Fibroblast of gingiva (primary cell): ENCODE measurements at regions not wholly inside any gene's neighbourhood (a gene's known extent, or its start where the extent isn't known, plus 50 kb on each side); places are given as distances from the start of the nearest gene placed in this dataset.
"Not testable (repeated sequence)": the region's sequence is repeated elsewhere in the genome, so short reads cannot be mapped to it uniquely, and the experiment has no call there.

ENCODE experiments used
- DNase-seq: peaks from one replicate; pipeline ENCODE4 v3.0.0-alpha.2; 2011; ENCODE audit warnings: low read depth

- no peak for DNase-seq
Measured at GRCh38 chr9:80540387-80540786, 968.6 kb downstream of the TLE4 start.

- no peak for DNase-seq
Measured at GRCh38 chr9:80538976-80539375, 967.2 kb downstream of the TLE4 start.

GRCh38 chr9:80522465-80522864 lies 950.7 kb downstream of the TLE4 start:
- DNase-seq: no peak

DNA sequence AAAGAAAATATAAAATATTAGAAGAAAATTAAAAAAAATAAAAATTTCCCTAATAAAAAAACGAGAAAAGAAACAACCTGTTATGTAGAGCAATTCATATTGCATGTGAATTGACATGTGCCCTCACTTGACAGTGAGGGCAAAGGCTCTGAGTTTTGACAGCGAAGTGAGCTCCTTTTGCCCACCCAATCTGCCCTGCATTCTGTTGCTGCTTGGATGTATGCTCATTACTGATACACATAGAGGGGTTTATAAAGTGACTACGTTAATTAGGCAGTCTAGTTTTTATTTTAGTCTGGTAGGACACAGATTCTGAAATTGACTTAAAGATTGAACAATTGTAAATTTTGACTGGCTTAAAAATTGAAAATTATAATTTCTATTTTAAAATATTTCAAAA lies 949.4 kb downstream of the TLE4 start:
- DNase-seq: no peak

GRCh38 chr9:80520231-80520630 lies 948.5 kb downstream of the TLE4 start:
- DNase-seq: no peak

DNA sequence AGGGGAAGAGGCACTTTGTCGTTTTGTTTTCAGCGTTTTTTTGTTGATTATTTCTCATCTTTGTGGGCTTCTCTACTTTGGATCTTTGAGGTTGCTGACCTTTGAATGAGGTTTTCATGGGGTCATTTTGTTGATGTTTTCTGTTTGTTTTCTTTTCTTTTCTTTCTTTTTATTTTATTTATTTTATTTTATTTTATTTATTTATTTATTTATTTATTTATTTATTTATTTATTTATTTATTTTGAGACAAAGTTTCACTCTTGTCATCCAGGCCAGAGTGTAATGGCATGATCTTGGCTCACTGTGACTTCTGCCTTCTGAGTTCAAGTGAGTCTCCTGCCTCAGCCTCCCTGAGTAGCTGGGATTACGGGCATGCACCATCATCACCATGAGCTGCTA lies 946.7 kb downstream of the TLE4 start:
- DNase-seq: no peak

DNA sequence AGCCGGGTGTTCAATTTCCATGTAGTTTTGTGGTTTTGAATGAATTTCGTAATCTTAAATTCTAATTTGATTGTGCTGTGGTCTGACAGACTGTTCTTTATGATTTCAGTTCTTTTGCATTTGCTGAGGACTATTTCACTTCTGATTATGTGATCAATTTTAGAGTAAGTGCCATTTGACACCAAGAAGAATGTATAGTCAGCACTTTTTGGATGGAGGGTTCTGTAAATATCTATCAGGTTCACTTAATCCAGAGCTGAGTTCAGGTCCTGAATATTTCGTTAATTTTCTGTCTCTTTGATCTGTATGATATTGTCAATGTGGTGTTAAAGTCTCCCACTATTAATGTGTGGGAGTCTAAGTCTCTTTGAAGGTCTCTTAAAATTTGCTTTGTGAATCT lies 944.9 kb downstream of the TLE4 start:
- no peak for DNase-seq

GRCh38 chr9:80509358-80509757 lies 937.6 kb downstream of the TLE4 start:
- no peak for DNase-seq

DNA sequence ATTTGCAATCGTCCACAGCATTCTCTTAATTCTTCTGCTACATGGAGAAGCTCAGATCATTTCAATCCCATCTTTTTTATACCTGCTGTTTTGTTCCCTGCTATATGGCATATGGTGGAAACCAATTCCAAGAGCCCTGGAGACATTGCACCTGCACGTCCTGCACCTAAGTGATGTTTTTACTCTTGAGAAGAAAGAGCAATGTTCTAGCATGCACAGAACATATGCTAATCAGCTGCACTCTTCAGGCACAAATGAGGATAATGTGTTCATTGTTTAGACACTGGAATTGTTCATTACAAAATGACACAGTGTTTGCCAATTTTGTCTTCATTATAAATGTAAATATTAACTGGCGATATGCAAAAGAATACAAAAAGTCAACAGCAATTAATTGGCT lies 935.8 kb downstream of the TLE4 start:
- no peak for DNase-seq

DNA sequence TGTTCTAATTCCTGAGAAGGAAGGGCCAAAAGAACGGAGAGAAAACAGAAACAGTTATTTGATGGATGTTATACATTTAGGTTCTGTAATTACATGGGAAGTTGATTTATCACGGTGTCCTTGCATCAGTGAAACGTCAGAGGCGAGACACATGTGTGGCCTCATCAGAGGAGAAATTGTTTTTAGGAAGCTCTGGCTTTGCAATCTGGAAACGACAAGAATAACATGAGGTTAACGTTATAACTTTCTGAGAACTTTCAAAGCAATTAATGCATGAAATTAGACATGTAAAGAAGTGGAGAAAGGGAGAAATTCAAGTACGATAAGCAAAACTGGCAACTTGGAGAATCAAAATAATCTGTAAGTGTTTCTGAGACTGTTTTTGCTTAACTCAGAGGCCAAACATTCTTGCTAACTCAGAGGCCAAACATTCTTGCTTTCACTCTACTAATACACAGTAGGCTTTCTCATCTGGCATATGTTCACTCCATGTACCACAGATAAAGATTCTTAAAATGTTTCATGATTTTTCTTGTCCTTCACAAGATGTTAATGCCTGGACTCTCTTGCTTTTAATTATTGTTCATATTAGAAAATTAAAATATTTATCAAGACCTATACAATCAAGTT lies 933.0 kb downstream of the TLE4 start:
- DNase-seq: peak; percentile 19

DNA sequence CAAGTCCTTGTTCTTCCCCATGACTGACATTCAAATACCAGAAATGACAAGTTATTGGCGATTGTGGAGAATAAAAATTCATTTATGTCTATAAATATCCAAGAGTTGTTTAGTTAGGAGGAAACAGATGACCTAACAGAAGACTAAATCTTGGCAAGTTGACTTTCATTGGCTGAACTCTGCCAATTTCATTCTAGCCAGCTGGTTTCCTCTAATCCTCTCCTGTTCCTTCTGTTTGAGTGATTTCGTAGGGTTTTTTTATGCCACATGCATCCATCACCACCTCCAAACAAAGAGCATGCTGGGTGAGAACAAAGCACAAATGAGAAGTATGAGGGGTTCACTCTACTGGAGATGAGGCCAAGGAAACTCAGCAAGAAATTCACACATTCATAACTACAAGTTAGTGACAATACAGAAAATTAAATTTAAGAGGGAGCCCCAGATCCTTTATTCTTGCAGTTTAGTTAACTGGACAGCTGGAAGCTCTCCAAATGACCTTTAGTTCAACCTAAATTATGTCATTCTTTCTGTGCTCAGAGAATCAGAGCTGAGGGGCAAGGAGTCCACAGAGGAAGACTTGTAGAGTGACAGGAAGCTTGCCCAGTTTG lies 932.0 kb downstream of the TLE4 start:
- no peak for DNase-seq

DNA sequence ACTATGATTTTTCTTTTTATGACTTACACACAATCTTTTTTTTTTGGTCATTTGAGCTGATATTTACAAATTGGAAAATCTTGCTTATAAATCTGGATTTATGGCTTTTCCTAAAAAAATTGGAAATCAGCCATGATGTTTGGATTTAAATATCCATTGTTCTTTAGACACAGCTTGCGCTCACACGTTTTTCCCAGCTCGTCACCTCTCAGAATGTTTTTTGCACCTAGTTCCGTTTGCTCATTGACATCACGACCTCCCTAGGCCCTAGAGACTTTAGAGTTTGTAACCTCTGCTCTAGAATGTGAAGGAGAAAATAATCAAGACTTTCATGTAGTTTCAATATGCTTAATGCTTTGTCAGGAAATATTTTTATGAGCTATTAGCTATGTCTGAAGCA lies 930.5 kb downstream of the TLE4 start:
- DNase-seq: no peak

DNA sequence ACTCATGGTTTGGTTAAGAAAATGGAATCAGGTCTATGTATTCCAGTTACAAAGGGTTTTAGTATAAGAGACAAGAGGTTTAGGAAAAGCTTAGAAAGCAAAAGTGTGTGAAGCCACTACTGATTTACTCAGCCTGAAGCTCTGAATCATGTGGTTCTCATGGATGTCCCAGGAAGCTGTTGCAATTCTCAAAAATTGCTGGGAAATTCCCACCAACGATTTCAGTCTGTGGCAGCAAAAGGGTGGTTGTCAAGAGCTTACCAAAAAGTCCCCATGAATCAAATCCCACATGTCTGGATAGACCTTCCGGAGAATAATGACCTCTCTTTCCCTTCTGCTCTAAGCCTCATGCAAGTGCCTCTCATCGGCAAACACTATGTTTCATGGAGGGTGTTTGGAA lies 929.9 kb downstream of the TLE4 start:
- peak; percentile 13 for DNase-seq

DNA sequence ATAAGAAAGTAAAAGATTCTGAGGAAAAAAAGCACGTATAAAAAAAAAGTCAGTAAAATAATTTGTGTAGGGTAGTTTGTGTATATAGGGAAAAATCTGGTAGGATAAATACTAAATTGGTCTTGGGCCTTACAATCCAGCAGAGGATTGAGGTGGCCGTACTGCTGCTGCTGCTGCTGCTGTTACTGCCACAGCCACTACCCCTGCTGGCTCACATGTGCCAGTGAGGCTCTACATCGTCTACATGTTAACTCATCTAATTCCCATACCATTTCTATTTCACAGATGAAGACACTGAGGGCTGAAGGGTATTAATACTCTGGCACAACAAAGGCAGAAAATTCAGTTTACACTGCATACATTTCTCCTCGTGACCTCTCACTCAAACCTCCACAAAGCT lies 928.5 kb downstream of the TLE4 start:
- DNase-seq: no peak

- DNase-seq: no peak
Measured at GRCh38 chr9:80498001-80498555, 926.3 kb downstream of the TLE4 start.

DNA sequence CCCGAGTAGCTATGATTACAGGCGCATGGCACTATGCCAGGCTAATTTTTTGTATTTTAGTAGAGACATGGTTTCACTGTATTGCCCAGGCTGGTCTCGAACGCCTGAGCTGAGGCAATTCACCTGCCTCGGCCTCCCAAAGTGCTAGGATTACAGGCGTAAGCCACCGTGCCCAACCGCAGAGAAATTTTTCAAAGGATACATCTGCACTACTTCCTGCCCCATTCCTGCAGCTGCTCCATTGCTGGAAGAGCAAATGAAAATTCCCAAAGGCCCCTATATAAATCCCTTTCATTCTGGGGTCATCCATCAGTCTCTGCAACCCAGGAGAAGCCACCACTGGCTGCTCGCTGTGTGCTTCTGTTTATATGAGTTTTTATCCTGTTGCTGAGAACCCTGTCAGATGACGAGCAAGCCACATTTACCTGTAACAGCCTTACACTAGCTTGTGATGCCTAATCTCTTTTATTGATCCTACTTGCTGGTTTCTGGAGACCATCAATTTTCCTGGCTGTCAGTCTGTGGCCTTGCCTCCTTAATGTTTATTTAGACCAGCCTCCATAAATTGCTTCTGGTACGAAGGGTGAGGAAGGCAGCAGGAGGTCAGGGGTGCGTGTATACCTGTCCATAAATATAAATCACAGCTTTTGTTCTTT lies 925.3 kb downstream of the TLE4 start:
- no peak for DNase-seq

DNA sequence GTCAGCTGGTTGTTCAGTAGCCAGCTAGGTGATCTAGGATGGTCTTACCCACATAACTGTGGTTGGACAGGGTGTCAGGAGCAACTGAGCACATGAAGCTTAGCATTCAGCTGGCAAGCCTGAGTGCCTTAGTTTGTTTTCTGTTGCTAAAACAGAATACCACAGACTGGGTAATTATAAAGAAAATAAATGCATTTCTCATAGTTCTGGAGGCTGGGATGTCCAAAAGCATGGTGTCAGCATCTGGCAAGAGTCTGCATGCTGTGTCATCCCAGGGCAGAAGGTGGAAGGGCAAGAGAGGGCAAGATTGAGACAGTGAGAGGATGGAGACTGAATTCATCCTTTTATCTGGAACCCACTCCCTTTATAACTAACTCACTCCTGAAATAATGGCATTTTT lies 921.5 kb downstream of the TLE4 start:
- no peak for DNase-seq

GRCh38 chr9:80492221-80492620 lies 920.5 kb downstream of the TLE4 start:
- DNase-seq: no peak

DNA sequence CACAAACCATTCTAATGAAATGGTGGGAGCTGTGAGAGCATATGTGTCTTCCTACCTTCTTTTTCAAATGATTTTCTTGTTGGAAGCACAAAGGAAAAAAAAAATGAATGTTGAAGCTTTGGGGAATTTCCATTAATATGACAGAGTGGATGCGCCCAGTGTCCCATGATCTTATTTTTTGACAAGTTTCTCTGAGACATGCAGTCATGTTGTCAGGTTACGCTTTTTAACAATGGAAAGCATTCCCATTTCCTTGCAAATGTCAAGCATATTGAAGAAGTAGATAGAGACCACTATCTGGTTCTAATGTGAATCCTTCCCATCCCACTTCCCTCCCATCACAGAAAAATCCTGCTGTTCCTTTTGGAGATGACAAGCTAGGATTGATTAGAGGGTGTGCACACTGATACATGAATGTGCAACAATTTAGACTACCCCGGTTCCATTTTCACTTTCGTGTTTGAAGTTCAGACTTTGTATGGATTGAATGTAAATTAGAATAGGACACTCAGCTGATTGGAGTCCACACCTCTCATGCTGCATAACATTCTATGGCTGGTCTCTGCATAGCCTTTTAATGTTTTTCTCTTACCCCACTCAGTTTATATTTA lies 919.4 kb downstream of the TLE4 start:
- DNase-seq: no peak

DNA sequence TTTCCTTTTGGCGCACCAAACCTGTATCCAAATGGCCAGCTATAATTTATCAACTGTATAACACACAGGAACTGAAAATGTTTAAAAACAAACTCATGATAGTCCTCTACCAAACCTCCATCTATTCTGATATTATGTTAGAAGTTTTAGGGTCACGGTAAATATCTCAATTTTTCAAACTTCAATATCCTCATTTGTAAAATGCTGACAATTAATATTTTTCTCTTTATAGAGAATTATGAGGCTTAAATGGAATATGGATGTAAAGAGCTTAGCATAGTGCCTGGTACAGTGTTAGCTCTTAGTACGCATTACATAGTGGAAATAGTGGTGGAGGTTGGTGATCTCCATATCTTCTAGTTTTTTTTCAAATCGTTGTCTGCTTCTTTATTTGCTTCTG lies 917.6 kb downstream of the TLE4 start:
- DNase-seq: no peak

- no peak for DNase-seq
Measured at GRCh38 chr9:80485420-80486250, 913.9 kb downstream of the TLE4 start.

DNA sequence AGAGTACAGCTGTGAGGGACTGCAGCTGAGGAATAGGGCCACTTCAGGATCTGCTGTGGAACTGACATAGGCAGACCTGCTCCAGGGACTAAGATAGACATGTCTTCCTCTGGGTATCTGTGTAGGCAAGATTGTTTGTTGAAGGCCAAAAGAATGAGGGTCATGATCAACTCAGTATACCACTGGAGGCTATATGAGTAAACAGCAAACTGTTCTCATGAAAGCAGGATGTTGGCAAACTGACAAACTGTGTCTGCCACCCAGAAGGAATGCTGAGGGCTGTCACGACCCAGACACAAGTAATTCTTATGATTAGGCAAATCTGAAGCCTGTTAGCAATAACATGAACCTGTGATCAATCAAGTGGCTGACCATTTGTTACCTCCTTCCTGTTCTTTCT lies 910.5 kb downstream of the TLE4 start:
- DNase-seq: not testable (repeated sequence)
